ENCODE measurements at regions not wholly inside any gene's neighbourhood (a gene's known extent, or its start where the extent isn't known, plus 50 kb on each side); places are given as distances from the start of the nearest gene placed in this dataset.

- WGBS, 2 donors, result 67% methylated on average over 4 of the region's 4 CpGs
- ATAC-seq (no peak), DNase-seq (no peak)
- intact Hi-C loops (cut with DNase I), result no loop called here
- H3K4me1 ChIP-seq, result no peaks in the 10 kb centered on the region
- H3K9me3 ChIP-seq, result no peaks in the 10 kb centered on the region
- no peaks in the 10 kb centered on the region for H3K36me3 ChIP-seq (replicated peaks in 1 of 2; ENCODE audit: insufficient read depth in 1 of 2, low read depth in 2 of 2)
- TF ChIP-seq CTCF (IDR thresholded peaks at IDR 0.05) (no peak), POLR2A (IDR thresholded peaks at IDR 0.05) (no peak)
- no peak overlapping the region for H3K4me3 ChIP-seq
- no peak overlapping the region for H3K27ac ChIP-seq
- no peaks in the 10 kb centered on the region for H3K27me3 ChIP-seq
Observed at GRCh38 chr13:47112205-47112902, 215.5 kb upstream of the HTR2A start.

GRCh38 chr13:47111499-47111898 lies 214.6 kb upstream of the HTR2A start:
- Histone ChIP-seq H3K27ac (no peak overlapping the region), H3K36me3 (replicated peaks in 1 of 2; ENCODE audit: insufficient read depth in 1 of 2, low read depth in 2 of 2) (no peaks in the 10 kb centered on the region), H3K27me3 (no peaks in the 10 kb centered on the region), H3K4me1 (no peaks in the 10 kb centered on the region), H3K4me3 (no peak overlapping the region), H3K9me3 (no peaks in the 10 kb centered on the region)
- TF ChIP-seq POLR2A (IDR thresholded peaks at IDR 0.05) (no peak), CTCF (IDR thresholded peaks at IDR 0.05) (no peak)
- intact Hi-C loops (cut with DNase I), result no loop called here
- no peak for DNase-seq
- WGBS, 2 donors, result 66 to 81% methylated on average over 3 of the region's 3 CpGs
- ATAC-seq, result no peak

- WGBS, 2 donors, result 74 to 89% methylated on average over 12 of the region's 12 CpGs
Observed at GRCh38 chr13:47110833-47111240, 214.0 kb upstream of the HTR2A start.

GRCh38 chr13:47110141-47110540 lies 213.3 kb upstream of the HTR2A start:
- Histone ChIP-seq H3K4me3 (no peak overlapping the region), H3K9me3 (no peaks in the 10 kb centered on the region), H3K4me1 (no peaks in the 10 kb centered on the region), H3K27ac (no peak overlapping the region), H3K27me3 (no peaks in the 10 kb centered on the region), H3K36me3 (replicated peaks in 1 of 2; ENCODE audit: insufficient read depth in 1 of 2, low read depth in 2 of 2) (no peaks in the 10 kb centered on the region)
- no peak for TF ChIP-seq POLR2A (IDR thresholded peaks at IDR 0.05)
- no peak for TF ChIP-seq CTCF (IDR thresholded peaks at IDR 0.05)
- ATAC-seq (no peak), DNase-seq (no peak)
- 83 to 84% methylated on average over 4 of the region's 4 CpGs for WGBS, 2 donors
- intact Hi-C loops (cut with DNase I), result no loop called here

More at GRCh38 chr13:47110833-47111240, 214.0 kb upstream of the HTR2A start:
- TF ChIP-seq POLR2A (IDR thresholded peaks at IDR 0.05), result no peak
- TF ChIP-seq CTCF (IDR thresholded peaks at IDR 0.05), result no peak
- no peak overlapping the region for H3K27ac ChIP-seq
- H3K27me3 ChIP-seq, result no peaks in the 10 kb centered on the region
- intact Hi-C loops (cut with DNase I), result no loop called here
- no peak overlapping the region for H3K4me3 ChIP-seq
- H3K4me1 ChIP-seq, result no peaks in the 10 kb centered on the region
- ATAC-seq, result no peak
- H3K9me3 ChIP-seq, result no peaks in the 10 kb centered on the region
- no peak for DNase-seq
- H3K36me3 ChIP-seq (replicated peaks in 1 of 2; ENCODE audit: insufficient read depth in 1 of 2, low read depth in 2 of 2), result no peaks in the 10 kb centered on the region

- intact Hi-C loops (cut with DNase I), result no loop called here
- H3K36me3 ChIP-seq (replicated peaks in 1 of 2; ENCODE audit: insufficient read depth in 1 of 2, low read depth in 2 of 2), result no peaks in the 10 kb centered on the region
- no peak overlapping the region for H3K4me3 ChIP-seq
- ATAC-seq (no peak), DNase-seq (no peak)
- no peaks in the 10 kb centered on the region for H3K4me1 ChIP-seq
- H3K27ac ChIP-seq, result no peak overlapping the region
- WGBS, 2 donors, result 43 to 61% methylated on average over 4 of the region's 4 CpGs
- TF ChIP-seq CTCF (IDR thresholded peaks at IDR 0.05) (no peak), POLR2A (IDR thresholded peaks at IDR 0.05) (no peak)
- H3K9me3 ChIP-seq, result no peaks in the 10 kb centered on the region
- H3K27me3 ChIP-seq, result no peaks in the 10 kb centered on the region
Observed at GRCh38 chr13:47109028-47109427, 212.2 kb upstream of the HTR2A start.
